ENCODE measurements at regions not wholly inside any gene's neighbourhood (a gene's known extent, or its start where the extent isn't known, plus 50 kb on each side); places are given as distances from the start of the nearest gene placed in this dataset.

DNA sequence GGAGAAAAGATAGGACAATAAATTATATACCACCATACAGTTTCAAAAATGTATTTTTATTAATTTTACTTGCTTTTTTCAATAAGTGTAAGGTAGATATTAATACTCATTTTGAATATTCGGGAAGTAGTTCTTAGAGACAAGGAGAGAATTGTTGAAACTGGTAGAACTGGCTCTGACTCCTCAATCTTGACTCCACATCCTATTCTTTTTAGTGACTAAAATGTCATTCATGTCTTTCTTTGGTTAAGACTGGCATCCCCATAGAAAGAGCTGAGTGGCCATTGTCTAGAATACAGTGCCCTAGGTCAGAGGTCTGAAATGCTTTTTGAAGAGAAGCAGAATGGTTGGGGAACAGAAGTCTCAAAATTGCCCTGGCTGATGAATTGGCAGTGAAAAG, 177.6 kb upstream of the LRIG3 start:
- no peak for ATAC-seq (ENCODE audit: low read depth)

DNA sequence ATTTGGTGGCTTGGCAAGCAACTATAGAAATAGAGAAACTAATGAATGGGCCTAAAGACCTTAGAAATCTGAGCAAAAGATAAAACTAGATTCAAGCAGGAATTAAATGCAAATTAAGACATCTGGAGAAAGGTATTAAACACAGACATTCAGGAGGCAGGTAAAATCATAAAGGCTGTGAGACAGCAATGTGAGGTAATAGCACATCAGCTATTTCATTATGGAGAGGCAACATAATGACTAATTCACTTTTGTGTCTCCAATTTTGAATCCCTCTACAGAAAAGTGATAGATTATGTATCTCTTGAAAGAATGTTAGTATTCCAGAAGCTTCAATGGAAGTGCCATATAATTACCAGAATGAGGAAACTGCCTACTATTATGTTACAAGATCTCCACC, 175.9 kb upstream of the LRIG3 start:
- Histone ChIP-seq H3K27ac (ENCODE audit: poor library complexity, severe bottlenecking) (peak overlapping the region; percentile 5), H3K36me3 (ENCODE audit: low read depth) (no peaks in the 10 kb centered on the region), H3K4me1 (ENCODE audit: insufficient read depth, poor library complexity, severe bottlenecking) (peaks cover 8% of the 10 kb centered on the region), H3K4me3 (ENCODE audit: severe bottlenecking) (no peak overlapping the region), H3K9me3 (ENCODE audit: severe bottlenecking) (no peaks in the 10 kb centered on the region), H3K27me3 (ENCODE audit: insufficient read depth, poor library complexity, severe bottlenecking) (no peaks in the 10 kb centered on the region)
- DNase-seq (ENCODE audit: low spot score) (no peak), ATAC-seq (ENCODE audit: low read depth) (no peak)
- TF ChIP-seq CTCF (IDR thresholded peaks at IDR 0.05; ENCODE audit: poor library complexity, severe bottlenecking) = no peak

More for the DNA sequence above, 177.6 kb upstream of the LRIG3 start:
- TF ChIP-seq CTCF (IDR thresholded peaks at IDR 0.05; ENCODE audit: poor library complexity, severe bottlenecking) = no peak
- Histone ChIP-seq H3K4me1 (ENCODE audit: insufficient read depth, poor library complexity, severe bottlenecking) (peaks cover 11% of the 10 kb centered on the region), H3K27ac (ENCODE audit: poor library complexity, severe bottlenecking) (no peak overlapping the region), H3K27me3 (ENCODE audit: insufficient read depth, poor library complexity, severe bottlenecking) (no peaks in the 10 kb centered on the region), H3K9me3 (ENCODE audit: severe bottlenecking) (no peaks in the 10 kb centered on the region), H3K36me3 (ENCODE audit: low read depth) (no peaks in the 10 kb centered on the region), H3K4me3 (ENCODE audit: severe bottlenecking) (no peak overlapping the region)
- DNase-seq (ENCODE audit: low spot score) = no peak

- no peaks in the 10 kb centered on the region for H3K9me3 ChIP-seq (ENCODE audit: severe bottlenecking)
- no peaks in the 10 kb centered on the region for H3K27me3 ChIP-seq (ENCODE audit: insufficient read depth, poor library complexity, severe bottlenecking)
- no peak for TF ChIP-seq CTCF (IDR thresholded peaks at IDR 0.05; ENCODE audit: poor library complexity, severe bottlenecking)
- DNase-seq (ENCODE audit: low spot score) = no peak
- no peaks in the 10 kb centered on the region for H3K36me3 ChIP-seq (ENCODE audit: low read depth)
- peaks cover 7% of the 10 kb centered on the region for H3K4me1 ChIP-seq (ENCODE audit: insufficient read depth, poor library complexity, severe bottlenecking)
- H3K27ac ChIP-seq (ENCODE audit: poor library complexity, severe bottlenecking) = no peak overlapping the region
- no peak overlapping the region for H3K4me3 ChIP-seq (ENCODE audit: severe bottlenecking)
- ATAC-seq (ENCODE audit: low read depth) = peak; percentile 54; the same call in 2 of the 3 replicates
These were observed 172.9 kb upstream of the LRIG3 start for GRCh38 chr12:59093073-59093772.

DNA sequence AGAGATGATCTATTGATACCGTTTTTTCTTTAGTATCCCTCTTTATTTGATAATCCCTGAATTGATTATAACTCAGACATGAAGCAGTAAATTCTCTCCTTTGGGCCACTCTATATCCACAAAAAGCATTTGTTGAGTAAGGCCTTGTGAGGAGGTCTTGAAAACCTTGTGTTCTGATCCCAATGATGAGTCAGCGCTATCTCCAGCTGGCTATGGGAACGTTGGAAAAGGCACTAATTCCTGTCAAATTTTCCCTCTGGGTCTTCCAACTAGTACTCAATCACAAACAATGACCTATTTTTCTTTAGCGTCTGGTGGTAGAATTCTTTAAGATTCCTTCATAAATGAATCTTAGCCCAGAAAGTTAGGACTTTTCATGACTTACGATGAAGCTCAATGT, 168.4 kb upstream of the LRIG3 start:
- ATAC-seq (ENCODE audit: low read depth) (no peak), DNase-seq (ENCODE audit: low spot score) (no peak)
- no peaks in the 10 kb centered on the region for H3K27me3 ChIP-seq (ENCODE audit: insufficient read depth, poor library complexity, severe bottlenecking)
- no peaks in the 10 kb centered on the region for H3K36me3 ChIP-seq (ENCODE audit: low read depth)
- no peak overlapping the region for H3K27ac ChIP-seq (ENCODE audit: poor library complexity, severe bottlenecking)
- no peaks in the 10 kb centered on the region for H3K9me3 ChIP-seq (ENCODE audit: severe bottlenecking)
- H3K4me3 ChIP-seq (ENCODE audit: severe bottlenecking) = no peak overlapping the region
- no peaks in the 10 kb centered on the region for H3K4me1 ChIP-seq (ENCODE audit: insufficient read depth, poor library complexity, severe bottlenecking)
- TF ChIP-seq CTCF (IDR thresholded peaks at IDR 0.05; ENCODE audit: poor library complexity, severe bottlenecking) = no peak

- Histone ChIP-seq H3K36me3 (ENCODE audit: low read depth) (no peaks in the 10 kb centered on the region), H3K27me3 (ENCODE audit: insufficient read depth, poor library complexity, severe bottlenecking) (no peaks in the 10 kb centered on the region), H3K27ac (ENCODE audit: poor library complexity, severe bottlenecking) (no peak overlapping the region), H3K9me3 (ENCODE audit: severe bottlenecking) (no peaks in the 10 kb centered on the region), H3K4me1 (ENCODE audit: insufficient read depth, poor library complexity, severe bottlenecking) (no peaks in the 10 kb centered on the region), H3K4me3 (ENCODE audit: severe bottlenecking) (no peak overlapping the region)
- DNase-seq (ENCODE audit: low spot score) = no peak
- no peak for TF ChIP-seq CTCF (IDR thresholded peaks at IDR 0.05; ENCODE audit: poor library complexity, severe bottlenecking)
- no peak for ATAC-seq (ENCODE audit: low read depth)
These were observed 167.4 kb upstream of the LRIG3 start for GRCh38 chr12:59087691-59088090.
